ENCODE measurements at regions not wholly inside any gene's neighbourhood (a gene's known extent, or its start where the extent isn't known, plus 50 kb on each side); places are given as distances from the start of the nearest gene placed in this dataset.

DNA sequence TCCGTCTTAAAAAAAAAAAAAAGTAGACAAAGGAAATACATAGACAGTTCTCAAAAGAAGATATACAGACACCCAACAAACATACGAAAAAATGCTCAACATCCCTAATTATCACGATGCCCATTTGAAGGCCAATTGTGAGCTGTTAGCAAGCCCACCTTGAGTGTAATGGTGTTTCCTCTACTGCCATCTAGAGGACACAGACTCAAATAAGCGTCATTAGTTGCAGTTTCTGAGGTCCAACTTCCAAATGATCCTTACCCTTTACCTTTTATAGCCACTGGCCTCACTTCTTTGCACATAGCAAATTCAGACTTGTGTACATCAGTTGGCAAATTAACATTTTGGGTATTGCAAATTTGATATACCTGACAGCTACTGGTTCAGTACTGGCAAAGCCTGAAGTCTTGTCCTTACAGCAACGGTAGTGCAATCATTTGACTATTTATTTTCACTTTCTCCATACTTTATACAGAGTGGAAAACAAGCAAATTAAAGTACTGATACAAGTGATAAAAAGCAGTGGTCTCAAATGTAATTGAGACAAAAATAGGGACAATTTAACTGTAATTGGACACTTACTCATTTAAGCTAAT, 536.3 kb upstream of the EEF2KMT start:
- TF ChIP-seq POLR2A (IDR thresholded peaks at IDR 0.05): no peak
- TF ChIP-seq CTCF (IDR thresholded peaks at IDR 0.05 in 4 of 5, conservative IDR thresholded peaks at IDR 0.05 in 1 of 5): no peak
